HG03439 (cell line): ENCODE measurements at regions not wholly inside any gene's neighbourhood (a gene's known extent, or its start where the extent isn't known, plus 50 kb on each side); places are given as distances from the start of the nearest gene placed in this dataset.

Experiments
- ATAC-seq: cut with Tn5 transposase; IDR thresholded peaks from one replicate; pipeline ENCODE4 v1.9.1; 2021; ENCODE audit warnings: mild to moderate bottlenecking, moderate library complexity; ENCODE audit not compliant: unreplicated experiment

GRCh38 chr2:134190807-134191203, 63.1 kb upstream of the MGAT5 start:
- ATAC-seq, result no peak

GRCh38 chr2:134191835-134192234, 62.0 kb upstream of the MGAT5 start:
- no peak for ATAC-seq

DNA sequence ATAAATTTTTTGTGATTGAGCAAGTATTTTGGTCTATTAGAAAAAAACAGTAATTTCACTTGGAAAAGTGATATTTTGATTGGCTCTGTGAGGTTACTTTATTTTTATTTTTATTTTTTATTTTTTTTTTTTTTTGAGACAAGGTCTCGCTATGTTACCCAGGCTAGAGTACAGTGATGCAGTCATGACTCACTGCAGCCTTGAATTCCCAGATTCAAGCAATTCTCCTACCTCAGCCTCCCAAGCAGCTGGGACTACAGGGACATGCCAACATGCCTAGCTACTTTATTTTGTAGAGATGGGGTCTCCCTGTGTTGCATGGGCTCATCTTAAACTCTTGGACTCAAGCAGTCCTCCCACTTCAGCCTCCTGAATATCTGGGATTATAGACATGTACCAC, 60.9 kb upstream of the MGAT5 start:
- no peak for ATAC-seq

DNA sequence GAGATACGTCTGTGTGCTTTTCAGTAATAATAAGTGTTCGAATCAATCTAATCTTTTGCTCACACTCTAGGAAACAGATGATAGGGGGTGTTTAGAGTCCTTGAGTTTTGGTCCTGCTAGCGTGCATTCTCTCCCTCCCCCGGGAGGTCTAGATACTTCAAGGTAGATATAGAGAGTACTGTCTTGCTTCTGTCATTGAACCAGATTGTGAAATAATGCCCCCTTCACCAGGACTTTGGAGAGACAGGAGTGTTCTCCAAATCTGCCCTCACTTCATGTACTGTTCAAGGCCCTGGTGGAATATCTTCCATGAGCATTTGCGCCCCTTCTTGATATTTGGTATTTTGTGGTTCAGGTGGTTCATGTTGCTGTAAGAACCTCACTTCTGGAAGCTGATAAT, 59.4 kb upstream of the MGAT5 start:
- no peak for ATAC-seq

DNA sequence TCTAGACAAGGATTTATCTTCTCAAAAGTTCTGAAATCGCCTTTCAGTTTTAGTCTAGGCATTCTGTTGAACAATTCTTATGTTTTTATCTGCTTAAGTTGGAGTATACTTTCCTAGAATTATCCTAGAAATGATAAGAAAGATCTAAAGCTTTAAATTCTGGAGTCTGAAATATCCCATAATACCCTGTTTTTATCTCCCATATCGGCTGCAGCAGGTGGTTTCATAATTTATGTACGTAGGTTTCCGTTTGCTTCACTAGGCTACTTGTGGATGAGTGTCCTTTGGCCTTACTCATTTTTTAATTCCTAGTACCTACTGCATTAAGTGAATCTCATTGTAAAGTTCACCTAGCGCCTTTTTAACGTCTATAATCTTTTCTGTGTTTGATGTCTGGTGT, 58.5 kb upstream of the MGAT5 start:
- no peak for ATAC-seq

DNA sequence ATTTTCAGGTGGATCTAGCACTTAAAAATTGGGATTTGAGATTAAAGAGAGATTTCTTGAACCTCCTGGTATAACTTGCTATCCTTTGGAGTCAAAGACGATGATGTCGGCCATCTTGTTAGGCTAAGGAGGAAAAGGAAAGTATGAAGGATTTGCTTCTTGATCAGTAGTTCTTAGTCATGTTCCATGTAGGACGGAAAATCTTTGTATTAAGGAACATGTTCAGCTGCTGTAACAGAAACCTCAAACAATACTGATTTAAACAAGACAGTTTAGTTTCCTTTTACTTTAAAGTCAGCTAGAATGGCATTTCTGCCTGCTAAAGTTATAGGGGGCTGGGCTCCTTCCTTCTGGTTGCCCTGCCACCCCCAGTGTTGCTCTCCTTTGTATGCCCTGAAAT, 56.4 kb upstream of the MGAT5 start:
- no peak for ATAC-seq

- no peak for ATAC-seq
Measured at GRCh38 chr2:134198006-134198634, 55.8 kb upstream of the MGAT5 start.

GRCh38 chr2:134199123-134199522, 54.7 kb upstream of the MGAT5 start:
- ATAC-seq, result no peak

GRCh38 chr2:134200036-134200618, 53.7 kb upstream of the MGAT5 start:
- no peak for ATAC-seq

GRCh38 chr2:134201533-134201932, 52.3 kb upstream of the MGAT5 start:
- ATAC-seq, result no peak

GRCh38 chr2:134202371-134202770, 51.5 kb upstream of the MGAT5 start:
- no peak for ATAC-seq

DNA sequence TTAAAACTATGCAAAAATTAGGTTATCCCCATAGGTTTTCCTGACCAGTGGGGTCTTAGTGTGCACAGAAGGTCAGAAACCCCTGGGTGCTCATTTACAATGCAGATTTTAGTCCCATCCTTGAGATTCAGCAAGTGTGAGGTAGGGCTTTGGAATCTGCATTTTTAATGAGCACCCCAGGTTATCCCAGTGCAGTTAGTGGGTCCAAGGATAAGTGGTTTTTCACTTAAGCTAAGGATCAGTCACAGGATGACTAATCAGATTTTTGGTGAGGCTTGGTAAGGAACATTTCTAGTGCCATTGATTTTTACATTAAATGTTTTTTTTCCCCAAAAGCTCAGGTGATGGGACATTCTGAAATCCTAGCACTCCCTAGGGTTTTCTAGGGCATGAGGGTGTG, 50.7 kb upstream of the MGAT5 start:
- no peak for ATAC-seq
